HepG2 (cell line): ENCODE measurements at regions not wholly inside any gene's neighbourhood (a gene's known extent, or its start where the extent isn't known, plus 50 kb on each side); places are given as distances from the start of the nearest gene placed in this dataset.

Experiments
- AKNA ChIP-seq: sonication (generic); formaldehyde crosslinking; IDR thresholded peaks from 2 replicates; pipeline ENCODE4 v1.4.0; 2020; ENCODE audit warnings: missing genetic modification reagents, borderline replicate concordance
- ATRX ChIP-seq: sonication (generic); formaldehyde crosslinking; IDR thresholded peaks from 2 replicates; pipeline ENCODE4 v1.4.0; 2020; ENCODE audit warnings: missing genetic modification reagents, borderline replicate concordance
- IRF1 ChIP-seq: sonication (generic); formaldehyde crosslinking; IDR thresholded peaks from 2 replicates; pipeline ENCODE4 v1.4.0; 2020; ENCODE audit warnings: low read depth, mild to moderate bottlenecking, missing genetic modification reagents
- KDM5A ChIP-seq: fragments of 200-600 bp; sonication (generic); IDR thresholded peaks from 2 replicates; pipeline ENCODE4 v1.7.0; 2018; ENCODE audit warnings: antibody characterized with exemption, mild to moderate bottlenecking, low read length, borderline replicate concordance
- KMT2A ChIP-seq: sonication (generic); formaldehyde crosslinking; IDR thresholded peaks from 2 replicates; pipeline ENCODE4 v1.4.0; 2020; ENCODE audit warnings: missing genetic modification reagents
- MAFK ChIP-seq, 2 experiments: IDR thresholded peaks in 1 of 2; conservative IDR thresholded peaks in 1 of 2; 2 replicates each; pipeline ENCODE4 v1.6.1; 2011; ENCODE audit warnings: improper control_type of control experiment in 2 of 2, low read length in 2 of 2
- TRIM22 ChIP-seq: fragments of 450-650 bp; IDR thresholded peaks from 2 replicates; pipeline ENCODE4 v1.6.1; 2017

- TF ChIP-seq KMT2A (CRISPR knock-in tag) = no peak
- no peak for TF ChIP-seq TRIM22
- no peak for TF ChIP-seq IRF1 (CRISPR knock-in tag)
- TF ChIP-seq KDM5A = no peak
- no peak for TF ChIP-seq AKNA (CRISPR knock-in tag)
- peak; percentile 60 to 80 for TF ChIP-seq MAFK (conservative IDR thresholded peaks at IDR 0.05 in 1 of 2, IDR thresholded peaks at IDR 0.05 in 1 of 2; ENCODE audit: low read length in 2 of 2)
- no peak for TF ChIP-seq ATRX
These were observed 160.9 kb upstream of the MYT1L start (continued) for GRCh38 chr2:2491964-2492363.
